ENCODE measurements at regions not wholly inside any gene's neighbourhood (a gene's known extent, or its start where the extent isn't known, plus 50 kb on each side); places are given as distances from the start of the nearest gene placed in this dataset.

DNA sequence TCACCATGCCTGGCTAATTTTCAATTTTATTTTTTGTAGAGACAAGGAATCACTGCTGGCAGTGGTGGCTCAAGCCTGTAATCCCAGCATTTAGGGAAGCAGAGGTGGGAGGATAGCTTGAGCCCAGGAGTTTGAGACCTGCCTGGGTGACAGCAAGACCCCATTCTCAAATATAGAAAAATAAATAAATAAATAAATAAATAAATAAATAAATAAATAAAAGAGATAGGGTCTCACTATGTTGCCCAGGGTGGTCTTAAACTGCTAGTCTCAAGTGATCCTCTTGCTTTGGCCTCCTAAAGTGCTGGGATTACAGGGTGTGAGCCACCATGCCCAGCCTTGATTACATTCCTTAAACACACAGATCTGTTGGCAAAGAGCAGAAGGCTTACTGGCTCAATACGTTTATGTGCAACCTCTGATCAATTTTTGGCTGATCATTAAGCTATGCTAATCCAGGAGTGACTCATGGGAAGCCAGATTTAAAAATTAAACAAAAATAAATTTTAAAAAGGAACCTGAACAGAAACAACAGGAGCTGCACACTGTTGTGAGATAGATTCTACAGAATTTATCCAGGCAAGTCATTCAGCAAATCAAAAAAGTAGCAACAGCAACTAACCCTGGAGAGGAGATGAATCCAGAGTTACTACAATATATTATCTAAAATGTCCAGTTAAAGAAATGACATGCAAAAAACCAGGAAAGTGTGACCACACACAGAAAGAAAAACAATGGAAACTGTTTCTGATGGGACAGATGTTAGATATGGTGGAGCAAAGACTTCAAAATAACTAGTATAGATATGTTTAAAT lies 79.4 kb downstream of the RPE65 start:
- TF ChIP-seq, protein P1, sequence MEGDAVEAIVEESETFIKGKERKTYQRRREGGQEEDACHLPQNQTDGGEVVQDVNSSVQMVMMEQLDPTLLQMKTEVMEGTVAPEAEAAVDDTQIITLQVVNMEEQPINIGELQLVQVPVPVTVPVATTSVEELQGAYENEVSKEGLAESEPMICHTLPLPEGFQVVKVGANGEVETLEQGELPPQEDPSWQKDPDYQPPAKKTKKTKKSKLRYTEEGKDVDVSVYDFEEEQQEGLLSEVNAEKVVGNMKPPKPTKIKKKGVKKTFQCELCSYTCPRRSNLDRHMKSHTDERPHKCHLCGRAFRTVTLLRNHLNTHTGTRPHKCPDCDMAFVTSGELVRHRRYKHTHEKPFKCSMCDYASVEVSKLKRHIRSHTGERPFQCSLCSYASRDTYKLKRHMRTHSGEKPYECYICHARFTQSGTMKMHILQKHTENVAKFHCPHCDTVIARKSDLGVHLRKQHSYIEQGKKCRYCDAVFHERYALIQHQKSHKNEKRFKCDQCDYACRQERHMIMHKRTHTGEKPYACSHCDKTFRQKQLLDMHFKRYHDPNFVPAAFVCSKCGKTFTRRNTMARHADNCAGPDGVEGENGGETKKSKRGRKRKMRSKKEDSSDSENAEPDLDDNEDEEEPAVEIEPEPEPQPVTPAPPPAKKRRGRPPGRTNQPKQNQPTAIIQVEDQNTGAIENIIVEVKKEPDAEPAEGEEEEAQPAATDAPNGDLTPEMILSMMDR (IDR thresholded peaks at IDR 0.05), result no peak
- no peak for TF ChIP-seq EZH2 (IDR thresholded peaks at IDR 0.05; ENCODE audit: borderline replicate concordance, insufficient read depth, low read depth, low read length, poor library complexity, severe bottlenecking)

All from B cell (primary cell).